Upper lobe of right lung (tissue), 1 donor: ENCODE measurements at regions not wholly inside any gene's neighbourhood (a gene's known extent, or its start where the extent isn't known, plus 50 kb on each side); places are given as distances from the start of the nearest gene placed in this dataset.
"Not testable (repeated sequence)": the region's sequence is repeated elsewhere in the genome, so short reads cannot be mapped to it uniquely, and the experiment has no call there.

ENCODE experiments used
- ATAC-seq: fragments of 200-7000 bp; cut with Tn5 transposase; one replicate; pipeline ENCODE4 v1.9.1; 2020; ENCODE audit warnings: mild to moderate bottlenecking, moderate library complexity
- DNase-seq: peaks from one replicate; pipeline ENCODE4 v3.0.0-alpha.2; 2020
- H3K27ac ChIP-seq: fragments of 200-600 bp; one replicate; pipeline ENCODE4 v1.8.0; 2022
- H3K27me3 ChIP-seq: fragments of 200-600 bp; one replicate; pipeline ENCODE4 v1.8.0; 2022; ENCODE audit warnings: mild to moderate bottlenecking
- H3K36me3 ChIP-seq: fragments of 200-600 bp; one replicate; pipeline ENCODE4 v1.8.0; 2022
- H3K4me1 ChIP-seq: fragments of 200-600 bp; one replicate; pipeline ENCODE4 v1.8.0; 2022
- H3K4me3 ChIP-seq: fragments of 200-600 bp; one replicate; pipeline ENCODE4 v1.8.0; 2022; ENCODE audit warnings: mild to moderate bottlenecking
- H3K9me3 ChIP-seq: fragments of 200-600 bp; one replicate; pipeline ENCODE4 v1.8.0; 2022
- intact Hi-C: fragments of 100-400 bp; cut with DNase I; formaldehyde crosslinking; loops from one replicate; pipeline ENCODE4 v1.11.0; 2022
- TF ChIP-seq, protein P1 (sequence below): fragments of 200-600 bp; IDR thresholded peaks from one replicate; pipeline ENCODE4 v1.8.0; 2022; ENCODE audit warnings: antibody characterized with exemption
- donor health status: DM: no; HTN: yes; CAD: no; lungs with severe emphysema.

DNA sequence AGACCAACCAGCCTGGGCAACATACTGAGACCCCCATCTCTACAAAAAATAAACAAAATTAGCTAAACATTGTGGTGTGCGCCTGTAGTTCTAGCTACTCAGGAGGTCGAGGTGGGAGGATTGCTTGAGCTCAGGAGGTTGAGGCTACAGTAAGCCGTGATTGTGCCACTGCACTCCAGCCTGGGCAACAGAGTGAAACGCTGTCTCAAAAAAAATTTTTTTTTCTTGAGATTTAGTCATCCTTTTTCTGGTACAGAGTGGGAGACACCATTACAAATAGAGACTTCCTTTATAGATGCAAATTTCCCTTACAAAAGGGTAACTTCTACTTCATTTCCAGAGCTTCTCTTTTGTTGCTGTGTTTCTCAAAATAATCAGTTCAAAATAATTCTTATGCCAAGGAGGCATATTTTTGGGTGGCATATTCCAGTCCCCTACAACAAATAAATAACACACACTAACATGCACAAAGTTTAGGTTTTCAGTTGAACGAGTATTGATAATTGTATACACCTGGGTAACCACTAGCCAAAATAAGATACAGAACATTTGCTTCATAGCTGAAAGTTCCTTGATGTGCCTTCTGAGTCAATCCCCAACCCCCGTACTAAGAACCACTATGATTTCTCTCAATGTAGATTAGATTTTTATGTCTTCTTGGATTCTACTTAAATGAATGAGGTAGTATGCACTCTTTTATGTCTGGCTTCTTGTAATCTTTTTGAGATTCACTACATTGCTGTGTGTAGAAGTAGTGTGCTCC lies 248.9 kb upstream of the PROK2 start:
- Histone ChIP-seq H3K27ac (no peak overlapping the region), H3K4me3 (no peak overlapping the region), H3K27me3 (no peaks in the 10 kb centered on the region), H3K36me3 (no peaks in the 10 kb centered on the region), H3K4me1 (no peaks in the 10 kb centered on the region), H3K9me3 (no peaks in the 10 kb centered on the region)
- TF ChIP-seq, protein P1, sequence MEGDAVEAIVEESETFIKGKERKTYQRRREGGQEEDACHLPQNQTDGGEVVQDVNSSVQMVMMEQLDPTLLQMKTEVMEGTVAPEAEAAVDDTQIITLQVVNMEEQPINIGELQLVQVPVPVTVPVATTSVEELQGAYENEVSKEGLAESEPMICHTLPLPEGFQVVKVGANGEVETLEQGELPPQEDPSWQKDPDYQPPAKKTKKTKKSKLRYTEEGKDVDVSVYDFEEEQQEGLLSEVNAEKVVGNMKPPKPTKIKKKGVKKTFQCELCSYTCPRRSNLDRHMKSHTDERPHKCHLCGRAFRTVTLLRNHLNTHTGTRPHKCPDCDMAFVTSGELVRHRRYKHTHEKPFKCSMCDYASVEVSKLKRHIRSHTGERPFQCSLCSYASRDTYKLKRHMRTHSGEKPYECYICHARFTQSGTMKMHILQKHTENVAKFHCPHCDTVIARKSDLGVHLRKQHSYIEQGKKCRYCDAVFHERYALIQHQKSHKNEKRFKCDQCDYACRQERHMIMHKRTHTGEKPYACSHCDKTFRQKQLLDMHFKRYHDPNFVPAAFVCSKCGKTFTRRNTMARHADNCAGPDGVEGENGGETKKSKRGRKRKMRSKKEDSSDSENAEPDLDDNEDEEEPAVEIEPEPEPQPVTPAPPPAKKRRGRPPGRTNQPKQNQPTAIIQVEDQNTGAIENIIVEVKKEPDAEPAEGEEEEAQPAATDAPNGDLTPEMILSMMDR: no peak
- ATAC-seq (no peak), DNase-seq (no peak)
- intact Hi-C loops: no loop called here

DNA sequence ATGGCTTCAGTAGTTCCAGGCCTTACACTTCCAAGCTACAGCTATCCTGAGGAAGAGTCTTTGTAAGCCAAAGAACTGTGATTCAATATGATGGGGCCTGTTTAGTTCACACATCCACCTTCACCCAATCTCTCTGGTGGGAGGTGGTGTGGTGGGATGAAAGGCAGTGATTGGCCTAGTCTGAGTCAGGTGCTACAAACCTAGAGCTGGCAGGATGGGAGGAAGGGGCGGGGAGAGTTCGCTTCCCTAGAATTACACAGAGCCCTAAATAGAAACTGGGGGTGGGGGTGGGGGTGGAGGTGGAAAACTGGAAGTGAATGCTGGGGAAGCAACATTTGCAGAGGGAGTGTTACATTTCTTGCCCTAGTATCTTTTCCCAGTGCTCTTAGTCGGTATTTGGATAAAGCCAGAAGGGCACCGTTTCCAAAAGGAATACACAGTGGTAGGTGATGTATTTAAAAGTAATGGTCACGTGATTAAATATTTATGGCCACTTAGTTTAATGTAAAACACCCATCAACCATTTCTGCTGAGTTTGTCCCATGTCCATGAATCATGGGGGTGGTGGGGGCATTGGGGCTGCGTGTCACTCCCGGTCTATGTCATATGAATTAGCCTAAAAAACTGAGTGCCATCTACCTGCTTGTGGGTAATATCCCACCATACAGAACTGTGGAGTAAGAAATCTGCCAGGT lies 247.6 kb upstream of the PROK2 start:
- H3K4me1 ChIP-seq: no peaks in the 10 kb centered on the region
- no peaks in the 10 kb centered on the region for H3K36me3 ChIP-seq
- H3K27ac ChIP-seq: no peak overlapping the region
- intact Hi-C loops: no loop called here
- no peaks in the 10 kb centered on the region for H3K9me3 ChIP-seq
- TF ChIP-seq, protein P1: no peak
- no peaks in the 10 kb centered on the region for H3K27me3 ChIP-seq
- H3K4me3 ChIP-seq: no peak overlapping the region
- ATAC-seq: peak; percentile 51
- DNase-seq: no peak

DNA sequence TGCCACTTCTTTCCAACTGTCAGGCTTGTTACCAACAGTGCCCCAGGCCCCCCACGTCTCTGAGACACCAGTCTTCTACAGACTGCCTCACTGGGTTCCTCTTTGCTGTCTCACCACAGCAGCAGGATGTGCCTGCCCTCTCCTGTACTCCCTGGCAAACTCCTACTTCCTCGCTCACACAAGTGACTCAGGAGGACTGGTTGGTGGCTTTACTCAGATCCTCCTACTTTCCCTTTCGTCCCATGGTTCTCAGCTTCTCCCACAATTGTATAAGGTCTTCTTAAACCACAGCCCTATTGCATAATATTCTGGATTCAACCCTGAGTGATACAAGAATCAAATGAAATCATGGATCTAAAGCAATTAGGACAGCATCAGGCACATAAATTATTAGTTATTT lies 246.6 kb upstream of the PROK2 start:
- no peaks in the 10 kb centered on the region for H3K4me1 ChIP-seq
- H3K9me3 ChIP-seq: no peaks in the 10 kb centered on the region
- no peaks in the 10 kb centered on the region for H3K36me3 ChIP-seq
- TF ChIP-seq, protein P1: no peak
- H3K27me3 ChIP-seq: no peaks in the 10 kb centered on the region
- no peak overlapping the region for H3K4me3 ChIP-seq
- DNase-seq: no peak
- no peak overlapping the region for H3K27ac ChIP-seq
- ATAC-seq: peak; percentile 96
- intact Hi-C loops: no loop called here

DNA sequence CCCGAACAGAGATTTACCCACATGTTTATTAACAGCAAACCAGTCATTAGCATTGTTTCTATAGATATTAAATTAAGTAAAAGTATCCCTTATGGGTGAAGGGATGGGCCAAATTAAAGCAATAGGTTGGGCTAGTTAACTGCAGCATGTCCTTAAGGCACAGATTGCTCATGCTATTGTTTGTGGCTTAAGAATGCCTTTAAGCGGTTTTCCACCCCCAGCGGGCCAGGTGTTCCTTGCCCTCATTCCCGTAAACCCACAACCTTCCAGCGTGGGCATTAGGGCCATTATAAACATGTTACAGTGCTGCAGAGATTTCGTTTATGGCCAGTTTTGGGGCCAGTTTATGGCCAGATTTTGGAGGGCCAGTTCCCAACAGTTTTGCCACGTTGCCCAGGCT lies 245.3 kb upstream of the PROK2 start:
- H3K4me3 ChIP-seq, H3K27ac ChIP-seq, H3K9me3 ChIP-seq, ATAC-seq, H3K4me1 ChIP-seq, H3K27me3 ChIP-seq, intact Hi-C loops, DNase-seq, H3K36me3 ChIP-seq: not testable (repeated sequence)

DNA sequence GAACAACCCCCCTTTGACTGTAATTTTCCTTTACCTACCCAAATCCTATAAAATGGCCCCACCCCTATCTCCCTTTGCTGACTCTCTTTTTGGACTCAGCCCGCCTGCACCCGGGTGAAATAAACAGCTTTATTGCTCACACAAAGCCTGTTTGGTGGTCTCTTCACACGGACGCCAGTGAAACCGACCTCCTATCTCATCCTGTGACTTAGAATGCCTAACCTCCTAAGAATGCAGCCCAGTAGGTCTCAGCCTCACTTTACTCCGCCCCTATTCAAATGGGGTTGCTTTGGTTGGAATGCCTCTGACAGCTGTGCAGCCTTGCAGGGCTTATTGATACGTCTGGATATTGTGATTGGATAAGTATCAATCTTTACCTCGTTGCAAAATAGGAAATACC lies 243.8 kb upstream of the PROK2 start:
- H3K9me3 ChIP-seq, DNase-seq, H3K27me3 ChIP-seq, H3K4me1 ChIP-seq, ATAC-seq, H3K27ac ChIP-seq, intact Hi-C loops, H3K4me3 ChIP-seq, H3K36me3 ChIP-seq: not testable (repeated sequence)

DNA sequence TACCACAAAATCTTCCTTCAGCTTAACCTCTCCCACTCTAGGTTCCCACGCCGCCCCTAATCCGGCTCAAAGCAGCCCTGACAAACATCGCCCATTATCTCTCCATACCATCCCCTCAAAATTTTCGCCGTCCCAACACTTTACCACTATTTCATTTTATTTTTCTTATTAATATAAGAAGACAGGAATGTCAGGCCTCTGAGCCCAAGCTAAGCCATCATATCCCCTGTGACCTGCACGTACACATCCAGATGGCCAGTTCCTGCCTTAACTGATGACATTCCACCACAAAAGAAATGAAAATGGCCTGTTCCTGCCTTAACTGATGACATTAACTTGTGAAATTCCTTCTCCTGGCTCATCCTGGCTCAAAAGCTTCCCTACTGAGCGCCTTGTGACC lies 243.4 kb upstream of the PROK2 start:
- H3K36me3 ChIP-seq, H3K27me3 ChIP-seq, intact Hi-C loops, H3K9me3 ChIP-seq, H3K4me3 ChIP-seq, H3K4me1 ChIP-seq, ATAC-seq, H3K27ac ChIP-seq, DNase-seq: not testable (repeated sequence)

DNA sequence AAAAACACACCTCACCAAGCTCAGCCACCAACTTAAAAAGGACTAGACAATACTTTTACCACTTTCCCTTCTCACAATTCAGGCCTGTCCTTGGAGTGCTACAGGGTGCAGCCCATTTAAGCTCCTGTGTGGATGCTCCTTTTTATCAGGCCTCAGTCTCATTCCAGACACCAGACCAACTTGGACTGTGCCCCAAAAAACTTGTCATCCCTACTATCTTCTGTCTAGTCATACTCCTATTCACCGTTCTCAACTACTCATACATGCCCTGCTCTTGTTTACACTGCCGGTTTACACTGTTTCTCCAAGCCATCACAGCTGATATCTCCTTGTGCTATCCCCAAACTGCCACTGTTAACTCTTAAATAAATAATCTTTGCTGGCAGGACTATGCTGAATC lies 242.8 kb upstream of the PROK2 start:
- H3K36me3 ChIP-seq, H3K4me1 ChIP-seq, H3K9me3 ChIP-seq, H3K27ac ChIP-seq, DNase-seq, intact Hi-C loops, H3K4me3 ChIP-seq, ATAC-seq, H3K27me3 ChIP-seq: not testable (repeated sequence)
